GM12875 (cell line): ENCODE measurements at regions not wholly inside any gene's neighbourhood (a gene's known extent, or its start where the extent isn't known, plus 50 kb on each side); places are given as distances from the start of the nearest gene placed in this dataset.

Experiments
- H3K4me3 ChIP-seq: one replicate; pipeline ENCODE4 v1.5.1; 2011; ENCODE audit warnings: low read depth, low read length, control low read depth
- CTCF ChIP-seq: IDR thresholded peaks from 2 replicates; pipeline ENCODE4 v1.5.1; 2011; ENCODE audit warnings: low read depth, mild to moderate bottlenecking, control low read depth, inconsistent platforms, low read length, moderate library complexity, borderline replicate concordance; ENCODE audit not compliant: insufficient read depth

- H3K4me3 ChIP-seq, result no peak overlapping the region
- TF ChIP-seq CTCF, result no peak
These were observed 634.7 kb downstream of the NCAM2 start for GRCh38 chr21:21632926-21633325.

GRCh38 chr21:21661741-21662140 lies 663.5 kb downstream of the NCAM2 start:
- no peak for TF ChIP-seq CTCF
- H3K4me3 ChIP-seq, result no peak overlapping the region

- no peak for TF ChIP-seq CTCF
- no peak overlapping the region for H3K4me3 ChIP-seq
These were observed 664.6 kb downstream of the NCAM2 start for GRCh38 chr21:21662776-21663175.

- no peak overlapping the region for H3K4me3 ChIP-seq
- TF ChIP-seq CTCF, result no peak
These were observed 666.7 kb downstream of the NCAM2 start for GRCh38 chr21:21664871-21665270.

GRCh38 chr21:21666689-21667088 lies 668.5 kb downstream of the NCAM2 start:
- no peak for TF ChIP-seq CTCF

GRCh38 chr21:21668198-21668597 lies 670.0 kb downstream of the NCAM2 start:
- H3K4me3 ChIP-seq, result no peak overlapping the region
- TF ChIP-seq CTCF, result no peak

More at GRCh38 chr21:21666689-21667088, 668.5 kb downstream of the NCAM2 start:
- no peak overlapping the region for H3K4me3 ChIP-seq

GRCh38 chr21:21673959-21674358 lies 675.8 kb downstream of the NCAM2 start:
- TF ChIP-seq CTCF, result no peak
- no peak overlapping the region for H3K4me3 ChIP-seq
